ENCODE measurements at regions not wholly inside any gene's neighbourhood (a gene's known extent, or its start where the extent isn't known, plus 50 kb on each side); places are given as distances from the start of the nearest gene placed in this dataset.

DNA sequence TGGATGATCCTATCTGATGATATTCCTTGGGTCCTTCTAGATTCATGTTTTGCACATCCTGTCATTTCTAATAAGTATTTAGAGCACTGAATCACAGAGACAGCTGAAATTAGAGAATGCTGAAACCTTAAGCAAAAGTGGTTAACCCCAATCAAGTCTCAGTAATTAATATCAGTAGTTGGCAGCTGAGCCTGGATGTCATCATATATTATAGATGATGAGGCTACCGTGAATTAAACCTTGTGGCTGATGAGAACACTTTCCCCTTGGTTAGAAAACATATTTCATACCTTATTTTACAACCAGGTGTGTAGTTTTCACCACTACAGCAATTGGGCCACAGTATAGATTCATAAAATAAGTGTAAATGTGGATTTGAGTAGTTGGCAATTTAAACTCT lies 499.0 kb downstream of the PDGFC start:
- DNase-seq (ENCODE audit: low read depth): no peak
- ChIA-PET CTCF (interaction anchor here (0.7 to 1.0 kb wide), 3 partner anchors 304 to 562 kb away, joined by 3 read pairs; no protein-coding TSS in a partner anchor), POLR2A (no interaction called here)
- no peaks in the 10 kb centered on the region for H3K27me3 ChIP-seq (ENCODE audit: control insufficient read depth, insufficient read depth, low read length)
- no peaks in the 10 kb centered on the region for H3K36me3 ChIP-seq (ENCODE audit: control insufficient read depth, insufficient read depth, low read length)
- H3K4me3 ChIP-seq (ENCODE audit: low read depth, low read length): no peak overlapping the region
- TF ChIP-seq, protein P1, sequence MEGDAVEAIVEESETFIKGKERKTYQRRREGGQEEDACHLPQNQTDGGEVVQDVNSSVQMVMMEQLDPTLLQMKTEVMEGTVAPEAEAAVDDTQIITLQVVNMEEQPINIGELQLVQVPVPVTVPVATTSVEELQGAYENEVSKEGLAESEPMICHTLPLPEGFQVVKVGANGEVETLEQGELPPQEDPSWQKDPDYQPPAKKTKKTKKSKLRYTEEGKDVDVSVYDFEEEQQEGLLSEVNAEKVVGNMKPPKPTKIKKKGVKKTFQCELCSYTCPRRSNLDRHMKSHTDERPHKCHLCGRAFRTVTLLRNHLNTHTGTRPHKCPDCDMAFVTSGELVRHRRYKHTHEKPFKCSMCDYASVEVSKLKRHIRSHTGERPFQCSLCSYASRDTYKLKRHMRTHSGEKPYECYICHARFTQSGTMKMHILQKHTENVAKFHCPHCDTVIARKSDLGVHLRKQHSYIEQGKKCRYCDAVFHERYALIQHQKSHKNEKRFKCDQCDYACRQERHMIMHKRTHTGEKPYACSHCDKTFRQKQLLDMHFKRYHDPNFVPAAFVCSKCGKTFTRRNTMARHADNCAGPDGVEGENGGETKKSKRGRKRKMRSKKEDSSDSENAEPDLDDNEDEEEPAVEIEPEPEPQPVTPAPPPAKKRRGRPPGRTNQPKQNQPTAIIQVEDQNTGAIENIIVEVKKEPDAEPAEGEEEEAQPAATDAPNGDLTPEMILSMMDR (IDR thresholded peaks at IDR 0.05; ENCODE audit: insufficient read depth, low read depth, low read length): no peak

DNA sequence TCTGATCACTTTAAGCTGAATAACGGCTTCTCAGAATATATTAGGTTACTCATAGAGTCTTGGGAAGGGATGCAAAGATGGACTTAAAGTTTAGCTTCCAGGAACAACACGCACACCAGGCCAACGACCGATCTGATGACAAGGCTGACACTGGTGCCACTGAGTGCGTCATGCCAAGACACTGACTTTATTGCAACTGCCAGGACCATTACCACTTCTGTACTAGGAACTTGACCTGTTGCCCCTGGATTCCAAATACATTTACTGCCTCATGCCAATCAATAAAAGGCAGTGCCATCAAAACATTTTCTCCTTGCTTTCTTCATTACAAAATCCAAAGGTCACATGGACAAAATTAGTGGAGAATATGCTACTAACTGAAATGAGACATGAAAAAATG lies 505.9 kb upstream of the CTSO start:
- no peak for DNase-seq (ENCODE audit: low read depth)
- CTCF ChIA-PET: interaction anchor here (0.9 to 1.5 kb wide), 2 partner anchors 11 to 16 kb away, joined by 3 read pairs; no protein-coding TSS in a partner anchor
- Histone ChIP-seq H3K27me3 (ENCODE audit: control insufficient read depth, insufficient read depth, low read length) (no peaks in the 10 kb centered on the region), H3K4me3 (ENCODE audit: low read depth, low read length) (no peak overlapping the region), H3K36me3 (ENCODE audit: control insufficient read depth, insufficient read depth, low read length) (no peaks in the 10 kb centered on the region)
- POLR2A ChIA-PET: no interaction called here
- TF ChIP-seq, protein P1 (IDR thresholded peaks at IDR 0.05; ENCODE audit: insufficient read depth, low read depth, low read length): no peak

DNA sequence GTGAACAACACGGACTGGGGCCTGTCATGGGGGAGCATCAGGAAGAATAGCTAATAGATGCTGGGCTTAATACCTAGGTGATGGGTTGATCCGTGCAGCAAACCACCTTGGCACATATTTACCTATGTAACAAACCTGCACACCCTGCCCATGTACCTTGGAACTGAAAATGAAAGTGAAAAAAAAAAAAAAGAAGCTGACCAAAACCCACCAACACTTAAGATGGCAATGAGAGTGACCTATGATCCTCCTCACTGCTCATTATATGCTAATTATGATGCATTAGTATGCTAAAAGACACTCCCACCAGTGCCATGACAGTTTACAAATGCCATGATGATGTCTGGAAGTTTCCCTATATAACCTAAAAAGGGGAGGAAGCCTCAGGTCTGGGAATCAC lies 503.2 kb upstream of the CTSO start:
- no peaks in the 10 kb centered on the region for H3K36me3 ChIP-seq (ENCODE audit: control insufficient read depth, insufficient read depth, low read length)
- H3K4me3 ChIP-seq (ENCODE audit: low read depth, low read length): no peak overlapping the region
- no peaks in the 10 kb centered on the region for H3K27me3 ChIP-seq (ENCODE audit: control insufficient read depth, insufficient read depth, low read length)
- TF ChIP-seq, protein P1 (IDR thresholded peaks at IDR 0.05; ENCODE audit: insufficient read depth, low read depth, low read length): no peak
- ChIA-PET POLR2A (no interaction called here), CTCF (no interaction called here)
- no peak for DNase-seq (ENCODE audit: low read depth)

DNA sequence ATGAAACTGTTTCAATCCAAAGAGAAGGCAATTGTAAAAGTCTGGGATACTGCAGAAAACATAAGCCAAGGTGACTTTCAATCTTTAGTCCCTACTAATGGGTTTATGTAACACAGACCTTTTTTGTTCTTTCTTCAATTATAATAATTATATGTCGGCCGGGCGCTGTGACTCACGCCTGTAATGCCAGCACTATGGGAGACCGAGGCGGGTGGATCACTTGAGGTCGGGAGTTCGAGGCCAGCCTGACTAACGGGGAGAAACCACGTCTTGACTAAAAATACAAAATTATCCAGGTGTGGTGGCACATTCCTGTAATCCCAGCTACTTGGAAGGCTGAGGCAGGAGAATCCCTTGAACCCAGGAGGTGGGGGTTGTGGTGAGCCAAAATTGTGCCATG lies 489.8 kb upstream of the CTSO start:
- TF ChIP-seq, protein P1 (IDR thresholded peaks at IDR 0.05; ENCODE audit: insufficient read depth, low read depth, low read length): no peak
- POLR2A ChIA-PET: no interaction called here
- CTCF ChIA-PET: no interaction called here
- H3K27me3 ChIP-seq (ENCODE audit: control insufficient read depth, insufficient read depth, low read length): no peaks in the 10 kb centered on the region
- no peak overlapping the region for H3K4me3 ChIP-seq (ENCODE audit: low read depth, low read length)
- no peaks in the 10 kb centered on the region for H3K36me3 ChIP-seq (ENCODE audit: control insufficient read depth, insufficient read depth, low read length)
- no peak for DNase-seq (ENCODE audit: low read depth)

DNA sequence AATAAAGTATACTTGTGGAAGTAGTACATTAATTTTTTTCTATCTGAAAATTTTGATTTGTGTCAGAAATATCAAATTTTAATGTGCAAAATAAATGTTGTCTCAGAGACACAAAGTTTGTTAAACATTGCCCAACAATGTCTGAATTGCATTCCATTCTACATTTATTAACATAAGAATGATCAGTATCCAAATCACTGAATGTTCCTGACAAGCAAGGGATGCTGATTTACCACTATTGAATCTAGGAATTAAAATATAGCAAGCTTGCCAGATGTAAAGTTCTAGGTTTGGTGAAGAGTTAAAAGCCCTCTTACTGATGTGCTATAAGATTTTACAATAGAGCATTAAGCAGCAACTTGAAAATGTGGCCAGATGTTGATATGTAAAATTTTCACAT lies 489.2 kb upstream of the CTSO start:
- H3K27me3 ChIP-seq (ENCODE audit: control insufficient read depth, insufficient read depth, low read length): no peaks in the 10 kb centered on the region
- TF ChIP-seq, protein P1 (IDR thresholded peaks at IDR 0.05; ENCODE audit: insufficient read depth, low read depth, low read length): no peak
- ChIA-PET POLR2A (no interaction called here), CTCF (no interaction called here)
- H3K4me3 ChIP-seq (ENCODE audit: low read depth, low read length): no peak overlapping the region
- no peaks in the 10 kb centered on the region for H3K36me3 ChIP-seq (ENCODE audit: control insufficient read depth, insufficient read depth, low read length)
- DNase-seq (ENCODE audit: low read depth): no peak

Data from BJ (cell line).